ENCODE measurements at regions not wholly inside any gene's neighbourhood (a gene's known extent, or its start where the extent isn't known, plus 50 kb on each side); places are given as distances from the start of the nearest gene placed in this dataset.

DNA sequence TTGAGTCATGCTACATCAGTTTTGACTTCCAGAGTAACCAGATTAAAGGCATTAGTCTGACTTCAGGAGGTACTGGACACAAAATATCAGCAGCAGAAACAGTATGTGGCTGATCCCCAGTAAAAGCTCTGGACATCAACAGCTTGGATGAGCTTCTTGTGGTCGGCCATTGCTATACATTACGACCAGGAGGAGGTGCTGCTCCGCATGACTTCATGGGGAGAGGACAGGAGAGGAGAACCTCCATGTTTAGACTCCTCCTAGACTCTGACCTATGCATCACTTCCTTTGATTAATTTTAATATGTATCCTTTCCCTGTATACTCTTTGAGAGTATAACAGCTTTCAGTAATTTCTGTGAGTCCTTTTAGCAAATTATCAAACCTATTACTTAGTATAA is 285.6 kb upstream of the ARHGEF26 start:
- TF ChIP-seq MYC (IDR thresholded peaks at IDR 0.05; ENCODE audit: low read depth, low read length): no peak
- TF ChIP-seq POLR2AphosphoS5 (IDR thresholded peaks at IDR 0.05; ENCODE audit: insufficient read depth, low read depth, low read length): no peak
- TF ChIP-seq POLR2A (IDR thresholded peaks at IDR 0.05; ENCODE audit: low read depth, low read length): no peak
- TF ChIP-seq, protein P1, sequence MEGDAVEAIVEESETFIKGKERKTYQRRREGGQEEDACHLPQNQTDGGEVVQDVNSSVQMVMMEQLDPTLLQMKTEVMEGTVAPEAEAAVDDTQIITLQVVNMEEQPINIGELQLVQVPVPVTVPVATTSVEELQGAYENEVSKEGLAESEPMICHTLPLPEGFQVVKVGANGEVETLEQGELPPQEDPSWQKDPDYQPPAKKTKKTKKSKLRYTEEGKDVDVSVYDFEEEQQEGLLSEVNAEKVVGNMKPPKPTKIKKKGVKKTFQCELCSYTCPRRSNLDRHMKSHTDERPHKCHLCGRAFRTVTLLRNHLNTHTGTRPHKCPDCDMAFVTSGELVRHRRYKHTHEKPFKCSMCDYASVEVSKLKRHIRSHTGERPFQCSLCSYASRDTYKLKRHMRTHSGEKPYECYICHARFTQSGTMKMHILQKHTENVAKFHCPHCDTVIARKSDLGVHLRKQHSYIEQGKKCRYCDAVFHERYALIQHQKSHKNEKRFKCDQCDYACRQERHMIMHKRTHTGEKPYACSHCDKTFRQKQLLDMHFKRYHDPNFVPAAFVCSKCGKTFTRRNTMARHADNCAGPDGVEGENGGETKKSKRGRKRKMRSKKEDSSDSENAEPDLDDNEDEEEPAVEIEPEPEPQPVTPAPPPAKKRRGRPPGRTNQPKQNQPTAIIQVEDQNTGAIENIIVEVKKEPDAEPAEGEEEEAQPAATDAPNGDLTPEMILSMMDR (IDR thresholded peaks at IDR 0.05; ENCODE audit: extremely low read depth in 1 of 2, insufficient read depth in 1 of 2, low read depth in 1 of 2, low read length in 2 of 2): no peak
- no peak for TF ChIP-seq EZH2 (IDR thresholded peaks at IDR 0.05; ENCODE audit: borderline replicate concordance, low read depth, low read length, severe bottlenecking)
- no peak for TF ChIP-seq GATA2 (IDR thresholded peaks at IDR 0.05; ENCODE audit: insufficient read depth, insufficient read length, low read depth, low read length)
- no peak for TF ChIP-seq FOS (IDR thresholded peaks at IDR 0.05; ENCODE audit: borderline replicate concordance, insufficient read depth, low read length)
